HL-60 (cell line): ENCODE measurements at regions not wholly inside any gene's neighbourhood (a gene's known extent, or its start where the extent isn't known, plus 50 kb on each side); places are given as distances from the start of the nearest gene placed in this dataset.

ENCODE experiments used
- POLR2AphosphoS5 ChIP-seq: IDR thresholded peaks from 2 replicates; pipeline ENCODE4 v1.6.1; 2012; ENCODE audit warnings: low read depth
- TF ChIP-seq, protein P1 (sequence below): IDR thresholded peaks from one replicate; pipeline ENCODE4 v1.5.1; 2011; ENCODE audit warnings: low read length, control low read depth, inconsistent platforms; ENCODE audit not compliant: insufficient read depth
- TF ChIP-seq, protein P2 (sequence below): IDR thresholded peaks from 2 replicates; pipeline ENCODE4 v1.6.1; 2012; ENCODE audit warnings: low read depth; ENCODE audit not compliant: insufficient replicate concordance

GRCh38 chr7:153021542-153021941 is 262.0 kb downstream of the ACTR3B start:
- TF ChIP-seq POLR2AphosphoS5 = no peak
- TF ChIP-seq, protein P1, sequence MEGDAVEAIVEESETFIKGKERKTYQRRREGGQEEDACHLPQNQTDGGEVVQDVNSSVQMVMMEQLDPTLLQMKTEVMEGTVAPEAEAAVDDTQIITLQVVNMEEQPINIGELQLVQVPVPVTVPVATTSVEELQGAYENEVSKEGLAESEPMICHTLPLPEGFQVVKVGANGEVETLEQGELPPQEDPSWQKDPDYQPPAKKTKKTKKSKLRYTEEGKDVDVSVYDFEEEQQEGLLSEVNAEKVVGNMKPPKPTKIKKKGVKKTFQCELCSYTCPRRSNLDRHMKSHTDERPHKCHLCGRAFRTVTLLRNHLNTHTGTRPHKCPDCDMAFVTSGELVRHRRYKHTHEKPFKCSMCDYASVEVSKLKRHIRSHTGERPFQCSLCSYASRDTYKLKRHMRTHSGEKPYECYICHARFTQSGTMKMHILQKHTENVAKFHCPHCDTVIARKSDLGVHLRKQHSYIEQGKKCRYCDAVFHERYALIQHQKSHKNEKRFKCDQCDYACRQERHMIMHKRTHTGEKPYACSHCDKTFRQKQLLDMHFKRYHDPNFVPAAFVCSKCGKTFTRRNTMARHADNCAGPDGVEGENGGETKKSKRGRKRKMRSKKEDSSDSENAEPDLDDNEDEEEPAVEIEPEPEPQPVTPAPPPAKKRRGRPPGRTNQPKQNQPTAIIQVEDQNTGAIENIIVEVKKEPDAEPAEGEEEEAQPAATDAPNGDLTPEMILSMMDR = no peak
- TF ChIP-seq, protein P2, sequence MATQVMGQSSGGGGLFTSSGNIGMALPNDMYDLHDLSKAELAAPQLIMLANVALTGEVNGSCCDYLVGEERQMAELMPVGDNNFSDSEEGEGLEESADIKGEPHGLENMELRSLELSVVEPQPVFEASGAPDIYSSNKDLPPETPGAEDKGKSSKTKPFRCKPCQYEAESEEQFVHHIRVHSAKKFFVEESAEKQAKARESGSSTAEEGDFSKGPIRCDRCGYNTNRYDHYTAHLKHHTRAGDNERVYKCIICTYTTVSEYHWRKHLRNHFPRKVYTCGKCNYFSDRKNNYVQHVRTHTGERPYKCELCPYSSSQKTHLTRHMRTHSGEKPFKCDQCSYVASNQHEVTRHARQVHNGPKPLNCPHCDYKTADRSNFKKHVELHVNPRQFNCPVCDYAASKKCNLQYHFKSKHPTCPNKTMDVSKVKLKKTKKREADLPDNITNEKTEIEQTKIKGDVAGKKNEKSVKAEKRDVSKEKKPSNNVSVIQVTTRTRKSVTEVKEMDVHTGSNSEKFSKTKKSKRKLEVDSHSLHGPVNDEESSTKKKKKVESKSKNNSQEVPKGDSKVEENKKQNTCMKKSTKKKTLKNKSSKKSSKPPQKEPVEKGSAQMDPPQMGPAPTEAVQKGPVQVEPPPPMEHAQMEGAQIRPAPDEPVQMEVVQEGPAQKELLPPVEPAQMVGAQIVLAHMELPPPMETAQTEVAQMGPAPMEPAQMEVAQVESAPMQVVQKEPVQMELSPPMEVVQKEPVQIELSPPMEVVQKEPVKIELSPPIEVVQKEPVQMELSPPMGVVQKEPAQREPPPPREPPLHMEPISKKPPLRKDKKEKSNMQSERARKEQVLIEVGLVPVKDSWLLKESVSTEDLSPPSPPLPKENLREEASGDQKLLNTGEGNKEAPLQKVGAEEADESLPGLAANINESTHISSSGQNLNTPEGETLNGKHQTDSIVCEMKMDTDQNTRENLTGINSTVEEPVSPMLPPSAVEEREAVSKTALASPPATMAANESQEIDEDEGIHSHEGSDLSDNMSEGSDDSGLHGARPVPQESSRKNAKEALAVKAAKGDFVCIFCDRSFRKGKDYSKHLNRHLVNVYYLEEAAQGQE = no peak
